Superior temporal gyrus (tissue), 1 donor: ENCODE measurements at regions not wholly inside any gene's neighbourhood (a gene's known extent, or its start where the extent isn't known, plus 50 kb on each side); places are given as distances from the start of the nearest gene placed in this dataset.

Experiments used
- DNase-seq: peaks from one replicate; pipeline ENCODE4 v3.0.0-alpha.2; 2016; ENCODE audit errors: extremely low spot score

GRCh38 chr10:128661404-128662197 lies 535.4 kb upstream of the MKI67 start:
- DNase-seq = no peak

GRCh38 chr10:128662520-128662919 lies 536.3 kb upstream of the MKI67 start:
- DNase-seq = no peak

GRCh38 chr10:128664729-128665128 lies 538.5 kb upstream of the MKI67 start:
- DNase-seq = no peak

- no peak for DNase-seq
Observed at GRCh38 chr10:128675405-128675804, 549.2 kb upstream of the MKI67 start.

- DNase-seq = no peak
Observed at GRCh38 chr10:128680116-128680515, 553.9 kb upstream of the MKI67 start.

- no peak for DNase-seq
Observed at GRCh38 chr10:128684215-128684614, 558.0 kb upstream of the MKI67 start.

GRCh38 chr10:128686630-128687278 lies 560.5 kb upstream of the MKI67 start:
- no peak for DNase-seq

GRCh38 chr10:128687408-128687807 lies 561.2 kb upstream of the MKI67 start:
- DNase-seq = no peak

- DNase-seq = no peak
Observed at GRCh38 chr10:128687927-128688549, 561.8 kb upstream of the MKI67 start.

- DNase-seq = no peak
Observed at GRCh38 chr10:128689667-128690066, 563.4 kb upstream of the MKI67 start.

GRCh38 chr10:128693493-128694131 lies 567.4 kb upstream of the MKI67 start:
- no peak for DNase-seq

- DNase-seq = no peak
Observed at GRCh38 chr10:128694168-128694850, 568.1 kb upstream of the MKI67 start.

GRCh38 chr10:128694851-128695725 lies 568.9 kb upstream of the MKI67 start:
- DNase-seq = no peak

GRCh38 chr10:128695931-128696330 lies 569.7 kb upstream of the MKI67 start:
- DNase-seq = no peak

- DNase-seq = no peak
Observed at GRCh38 chr10:128697437-128697836, 571.2 kb upstream of the MKI67 start.

GRCh38 chr10:128701381-128701780 lies 575.2 kb upstream of the MKI67 start:
- DNase-seq = no peak

- no peak for DNase-seq
Observed at GRCh38 chr10:128701837-128702236, 575.6 kb upstream of the MKI67 start.

- no peak for DNase-seq
Observed at GRCh38 chr10:128704716-128705115, 578.5 kb upstream of the MKI67 start.

GRCh38 chr10:128708182-128708581 lies 582.0 kb upstream of the MKI67 start:
- DNase-seq = no peak

GRCh38 chr10:128709686-128710085 lies 583.5 kb upstream of the MKI67 start:
- no peak for DNase-seq
